ENCODE measurements at regions not wholly inside any gene's neighbourhood (a gene's known extent, or its start where the extent isn't known, plus 50 kb on each side); places are given as distances from the start of the nearest gene placed in this dataset.

DNA sequence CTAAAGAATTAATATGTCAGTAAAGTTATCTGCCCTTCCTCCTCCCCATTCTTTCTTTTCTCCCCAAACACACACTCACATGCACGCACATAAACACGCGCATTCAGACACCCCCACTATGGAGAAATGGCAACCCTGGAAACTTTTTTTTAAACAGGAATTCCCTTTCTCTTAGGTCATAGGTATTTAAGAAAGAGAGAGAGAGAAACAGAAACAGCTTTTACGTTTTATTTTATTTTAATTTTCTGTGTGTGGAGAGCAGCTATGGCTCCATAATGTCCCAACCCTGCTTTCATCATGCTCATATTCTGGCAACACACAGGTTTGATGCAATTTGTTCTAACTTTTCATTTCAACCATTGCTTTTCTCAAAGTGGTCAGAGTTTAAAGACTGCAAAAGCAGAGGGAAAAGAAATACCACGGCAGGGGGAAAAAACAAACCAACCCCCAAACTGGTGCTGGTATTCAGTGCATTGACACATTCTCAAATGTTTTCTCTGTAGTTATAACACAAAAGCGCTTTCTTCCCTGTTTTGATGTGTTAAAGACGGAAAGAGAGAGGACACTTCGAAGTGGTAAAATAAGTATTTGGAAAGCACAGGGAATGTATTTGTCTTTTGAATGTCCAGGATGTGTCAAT is 126.0 kb upstream of the TMEM161B start:
- Mint-ChIP-seq H3K4me1 (no peaks in the 10 kb centered on the region), H3K36me3 (no peaks in the 10 kb centered on the region)
- no peak for ATAC-seq (ENCODE audit: low read depth in 2 of 2)

DNA sequence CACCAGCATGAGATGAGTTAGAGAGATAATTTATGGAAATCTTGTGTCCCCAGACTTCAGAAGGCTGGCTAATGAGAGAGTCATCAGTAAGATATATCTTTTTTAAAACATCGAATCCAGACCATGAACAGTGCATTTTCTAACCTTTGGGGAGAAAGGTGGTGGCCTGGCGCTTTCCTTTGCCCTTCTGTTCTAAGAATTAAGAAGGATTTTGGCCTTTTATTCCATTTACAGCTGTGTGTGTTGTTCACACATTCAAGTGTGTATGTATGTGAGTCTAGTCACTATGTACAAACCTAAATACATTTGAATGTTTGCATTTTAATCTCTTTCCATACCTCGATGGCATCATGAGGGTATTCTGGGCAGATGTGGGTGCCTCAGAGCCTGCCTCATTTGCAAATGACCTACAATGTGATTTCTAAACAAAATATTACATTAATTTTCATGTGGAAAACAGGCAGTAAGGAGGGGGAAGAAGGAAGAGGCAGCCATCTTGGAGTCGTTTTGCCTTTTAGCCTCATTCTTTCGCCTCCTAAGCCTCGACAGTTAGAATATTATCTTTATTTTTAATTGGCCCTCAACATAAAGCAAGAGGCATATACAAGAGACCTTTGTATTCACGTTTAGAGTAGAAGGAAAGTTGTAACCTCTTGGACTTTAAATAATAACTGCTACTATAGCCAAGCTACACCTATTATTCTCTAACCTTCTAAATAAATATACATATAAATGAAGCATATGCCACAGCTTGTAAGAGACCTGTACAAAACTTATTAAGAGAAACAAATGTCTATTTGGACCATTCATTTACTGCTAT is 125.3 kb upstream of the TMEM161B start:
- H3K4me3 Mint-ChIP-seq = no peak overlapping the region
- H3K36me3 Mint-ChIP-seq = no peaks in the 10 kb centered on the region
- Histone ChIP-seq H3K4me3 (ENCODE audit: low read depth, low read length) (no peak overlapping the region), H3K4me1 (ENCODE audit: control insufficient read depth, insufficient read depth, low read length, poor library complexity, severe bottlenecking) (no peaks in the 10 kb centered on the region), H3K27me3 (ENCODE audit: control insufficient read depth, insufficient read depth, low read length) (peaks cover 3% of the 10 kb centered on the region), H3K36me3 (ENCODE audit: control insufficient read depth, insufficient read depth, low read length) (no peaks in the 10 kb centered on the region), H3K9me3 (ENCODE audit: control insufficient read depth in 2 of 2, low read length in 2 of 2) (no peaks in the 10 kb centered on the region), H3K27ac (ENCODE audit: insufficient read depth, low read length, poor library complexity, severe bottlenecking) (no peak overlapping the region)
- peaks cover 16% of the 10 kb centered on the region for H3K27me3 Mint-ChIP-seq
- no peaks in the 10 kb centered on the region for H3K4me1 Mint-ChIP-seq
- no peak overlapping the region for H3K27ac Mint-ChIP-seq
- no peak for ATAC-seq (ENCODE audit: low read depth in 2 of 2)
- no peak for DNase-seq
- H3K9me3 Mint-ChIP-seq = no peaks in the 10 kb centered on the region

More for the DNA sequence above, 126.0 kb upstream of the TMEM161B start:
- DNase-seq = no peak
- Mint-ChIP-seq H3K4me3 (no peak overlapping the region), H3K9me3 (no peaks in the 10 kb centered on the region), H3K27me3 (peaks cover 16% of the 10 kb centered on the region), H3K27ac (no peak overlapping the region)
- Histone ChIP-seq H3K27me3 (ENCODE audit: control insufficient read depth, insufficient read depth, low read length) (peaks cover 3% of the 10 kb centered on the region), H3K9me3 (ENCODE audit: control insufficient read depth in 2 of 2, low read length in 2 of 2) (no peaks in the 10 kb centered on the region), H3K27ac (ENCODE audit: insufficient read depth, low read length, poor library complexity, severe bottlenecking) (no peak overlapping the region), H3K4me1 (ENCODE audit: control insufficient read depth, insufficient read depth, low read length, poor library complexity, severe bottlenecking) (no peaks in the 10 kb centered on the region), H3K36me3 (ENCODE audit: control insufficient read depth, insufficient read depth, low read length) (no peaks in the 10 kb centered on the region), H3K4me3 (ENCODE audit: low read depth, low read length) (no peak overlapping the region)

DNA sequence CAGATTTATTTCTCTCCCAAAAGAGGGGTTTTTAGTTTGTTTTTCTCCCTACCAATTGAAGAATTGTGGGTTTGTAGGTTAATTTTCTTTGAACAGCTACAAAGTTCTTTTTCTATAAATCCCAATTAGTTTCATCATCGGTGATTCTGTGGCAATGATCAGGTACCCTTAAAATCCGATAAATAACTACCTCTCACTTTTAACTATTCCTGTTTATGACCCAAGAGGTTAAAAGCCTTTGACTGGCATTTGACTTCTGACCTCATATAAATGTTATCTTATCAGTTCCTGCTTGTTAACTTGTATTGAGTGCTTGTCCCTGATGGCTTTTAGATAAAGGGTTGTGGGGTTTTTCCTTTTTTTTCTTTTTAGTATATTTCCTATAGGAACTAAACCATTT is 124.4 kb upstream of the TMEM161B start:
- no peaks in the 10 kb centered on the region for H3K36me3 ChIP-seq (ENCODE audit: control insufficient read depth, insufficient read depth, low read length)
- no peak for DNase-seq
- peaks cover 16% of the 10 kb centered on the region for H3K27me3 Mint-ChIP-seq

DNA sequence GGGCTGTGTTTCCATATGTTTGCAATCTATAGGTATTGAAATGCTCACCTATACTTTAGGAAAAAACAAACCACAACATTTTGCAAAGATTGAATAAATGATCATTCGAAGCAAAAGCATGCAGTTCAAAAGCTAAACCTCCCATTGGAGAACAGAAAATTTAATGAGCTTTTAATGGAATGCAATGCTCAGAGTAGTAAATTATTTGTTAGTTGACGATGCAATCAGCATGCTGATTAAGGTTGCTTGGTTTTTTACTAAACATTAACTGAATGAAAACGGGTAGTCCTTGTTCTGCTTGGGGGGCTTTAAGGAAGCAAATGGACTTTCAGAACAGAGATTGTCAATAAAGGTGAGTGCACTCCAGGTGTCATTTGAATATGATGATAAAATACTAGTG is 123.3 kb upstream of the TMEM161B start:
- Histone ChIP-seq H3K27me3 (ENCODE audit: control insufficient read depth, insufficient read depth, low read length) (peaks cover 3% of the 10 kb centered on the region), H3K9me3 (ENCODE audit: control insufficient read depth in 2 of 2, low read length in 2 of 2) (no peaks in the 10 kb centered on the region), H3K4me1 (ENCODE audit: control insufficient read depth, insufficient read depth, low read length, poor library complexity, severe bottlenecking) (no peaks in the 10 kb centered on the region), H3K36me3 (ENCODE audit: control insufficient read depth, insufficient read depth, low read length) (no peaks in the 10 kb centered on the region), H3K4me3 (ENCODE audit: low read depth, low read length) (no peak overlapping the region), H3K27ac (ENCODE audit: insufficient read depth, low read length, poor library complexity, severe bottlenecking) (no peak overlapping the region)
- H3K36me3 Mint-ChIP-seq = no peaks in the 10 kb centered on the region
- H3K4me1 Mint-ChIP-seq = peaks cover 0 to 2% (median 0%) of the 10 kb centered on the region in 4 donors
- DNase-seq (no peak), ATAC-seq (ENCODE audit: low read depth in 2 of 2) (no peak)
- H3K27me3 Mint-ChIP-seq = peaks cover 12% of the 10 kb centered on the region
- no peak overlapping the region for H3K27ac Mint-ChIP-seq
- H3K4me3 Mint-ChIP-seq = no peak overlapping the region
- peaks cover 0 to 3% (median 0%) of the 10 kb centered on the region in 7 donors for H3K9me3 Mint-ChIP-seq

More for the DNA sequence above, 124.4 kb upstream of the TMEM161B start:
- Histone ChIP-seq H3K27ac (ENCODE audit: insufficient read depth, low read length, poor library complexity, severe bottlenecking) (no peak overlapping the region), H3K4me1 (ENCODE audit: control insufficient read depth, insufficient read depth, low read length, poor library complexity, severe bottlenecking) (no peaks in the 10 kb centered on the region), H3K27me3 (ENCODE audit: control insufficient read depth, insufficient read depth, low read length) (peaks cover 3% of the 10 kb centered on the region), H3K9me3 (ENCODE audit: control insufficient read depth in 2 of 2, low read length in 2 of 2) (no peaks in the 10 kb centered on the region), H3K4me3 (ENCODE audit: low read depth, low read length) (no peak overlapping the region)
- no peak overlapping the region for H3K4me3 Mint-ChIP-seq
- no peak for ATAC-seq (ENCODE audit: low read depth in 2 of 2)
- H3K9me3 Mint-ChIP-seq = peaks cover 0 to 2% (median 0%) of the 10 kb centered on the region in 7 donors
- peaks cover 0 to 2% (median 0%) of the 10 kb centered on the region in 4 donors for H3K4me1 Mint-ChIP-seq
- no peaks in the 10 kb centered on the region for H3K36me3 Mint-ChIP-seq
- H3K27ac Mint-ChIP-seq = peak overlapping the region in 1 of 3 donors; percentile 32

DNA sequence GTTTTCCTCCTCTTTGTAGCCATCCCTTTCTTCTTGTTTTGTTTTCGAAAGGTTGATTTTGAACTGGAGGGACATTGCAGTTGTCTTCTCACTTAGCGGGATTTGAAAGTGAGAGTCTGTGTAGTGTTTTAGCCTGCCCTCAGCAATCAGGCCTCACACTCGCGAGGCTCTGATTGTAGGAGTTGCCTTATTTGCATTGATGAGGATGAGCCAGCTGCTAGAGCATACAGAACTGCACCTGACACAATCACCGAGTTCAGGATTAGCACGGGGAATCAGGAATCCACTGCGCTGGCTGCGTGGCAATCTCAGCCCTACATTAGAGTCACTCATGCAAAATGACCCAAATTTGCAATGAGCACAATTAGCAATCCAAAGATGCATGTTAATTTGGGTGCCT is 122.5 kb upstream of the TMEM161B start:
- ATAC-seq (ENCODE audit: low read depth in 2 of 2) (no peak), DNase-seq (no peak)
- Histone ChIP-seq H3K9me3 (ENCODE audit: control insufficient read depth in 2 of 2, low read length in 2 of 2) (no peaks in the 10 kb centered on the region), H3K4me3 (ENCODE audit: low read depth, low read length) (no peak overlapping the region), H3K27me3 (ENCODE audit: control insufficient read depth, insufficient read depth, low read length) (peaks cover 1% of the 10 kb centered on the region), H3K36me3 (ENCODE audit: control insufficient read depth, insufficient read depth, low read length) (no peaks in the 10 kb centered on the region), H3K27ac (ENCODE audit: insufficient read depth, low read length, poor library complexity, severe bottlenecking) (no peak overlapping the region), H3K4me1 (ENCODE audit: control insufficient read depth, insufficient read depth, low read length, poor library complexity, severe bottlenecking) (no peaks in the 10 kb centered on the region)
- Mint-ChIP-seq H3K36me3 (no peaks in the 10 kb centered on the region), H3K4me1 (peaks cover 0 to 2% (median 0%) of the 10 kb centered on the region in 4 donors), H3K27me3 (peaks cover 12% of the 10 kb centered on the region), H3K27ac (no peak overlapping the region), H3K4me3 (no peak overlapping the region), H3K9me3 (peaks cover 0 to 3% (median 0%) of the 10 kb centered on the region in 7 donors)

DNA sequence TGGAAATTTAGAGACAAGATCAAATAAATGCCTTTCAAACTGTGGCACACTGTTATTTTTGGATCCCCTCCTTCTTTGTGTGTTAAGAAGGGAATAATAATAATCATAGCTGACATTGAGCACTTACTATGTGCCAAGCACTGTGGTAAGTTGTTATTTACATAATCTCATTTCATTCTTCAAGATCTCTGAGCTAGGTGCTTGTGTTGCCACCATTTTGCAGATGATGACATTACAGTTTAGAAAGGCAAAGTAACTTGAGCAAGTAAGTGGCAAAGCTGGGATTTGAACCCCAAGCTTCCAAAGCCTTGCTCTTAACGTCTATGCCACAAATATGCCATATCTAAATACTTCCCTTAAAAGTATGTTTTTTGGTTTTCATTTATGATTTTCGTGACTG is 121.8 kb upstream of the TMEM161B start:
- no peak overlapping the region for H3K4me3 Mint-ChIP-seq
- DNase-seq = no peak
- Histone ChIP-seq H3K4me3 (ENCODE audit: low read depth, low read length) (no peak overlapping the region), H3K27me3 (ENCODE audit: control insufficient read depth, insufficient read depth, low read length) (peaks cover 1% of the 10 kb centered on the region), H3K36me3 (ENCODE audit: control insufficient read depth, insufficient read depth, low read length) (no peaks in the 10 kb centered on the region), H3K4me1 (ENCODE audit: control insufficient read depth, insufficient read depth, low read length, poor library complexity, severe bottlenecking) (no peaks in the 10 kb centered on the region), H3K9me3 (ENCODE audit: control insufficient read depth in 2 of 2, low read length in 2 of 2) (no peaks in the 10 kb centered on the region), H3K27ac (ENCODE audit: insufficient read depth, low read length, poor library complexity, severe bottlenecking) (no peak overlapping the region)
- no peaks in the 10 kb centered on the region for H3K36me3 Mint-ChIP-seq
- H3K4me1 Mint-ChIP-seq = peaks cover 0 to 2% (median 0%) of the 10 kb centered on the region in 4 donors
- H3K27me3 Mint-ChIP-seq = peaks cover 12% of the 10 kb centered on the region
- peaks cover 0 to 5% (median 0%) of the 10 kb centered on the region in 7 donors for H3K9me3 Mint-ChIP-seq
- no peak overlapping the region for H3K27ac Mint-ChIP-seq
- ATAC-seq (ENCODE audit: low read depth in 2 of 2) = no peak

DNA sequence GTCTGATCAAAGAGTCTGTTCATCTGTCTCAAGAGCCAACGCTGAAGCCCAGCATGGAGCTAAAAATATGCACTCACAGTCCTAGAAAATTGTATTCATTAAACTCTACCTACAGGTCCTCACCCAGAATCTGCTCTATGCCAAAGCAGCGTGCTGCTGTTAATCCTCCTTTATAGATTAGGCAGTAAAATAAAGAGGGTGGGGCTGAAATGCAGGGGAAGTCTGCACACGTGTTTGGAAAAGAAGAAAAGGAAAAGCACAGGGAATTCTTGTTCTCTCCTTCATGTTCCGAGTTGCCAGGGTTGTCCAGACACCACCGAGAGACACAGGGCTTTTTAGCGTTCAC is 121.4 kb upstream of the TMEM161B start:
- Mint-ChIP-seq H3K4me3 (no peak overlapping the region), H3K27me3 (peaks cover 12% of the 10 kb centered on the region), H3K9me3 (peaks cover 0 to 6% (median 0%) of the 10 kb centered on the region in 7 donors), H3K36me3 (no peaks in the 10 kb centered on the region), H3K27ac (no peak overlapping the region), H3K4me1 (peaks cover 0 to 2% (median 0%) of the 10 kb centered on the region in 4 donors)
- Histone ChIP-seq H3K9me3 (ENCODE audit: control insufficient read depth in 2 of 2, low read length in 2 of 2) (no peaks in the 10 kb centered on the region), H3K27me3 (ENCODE audit: control insufficient read depth, insufficient read depth, low read length) (no peaks in the 10 kb centered on the region), H3K4me3 (ENCODE audit: low read depth, low read length) (no peak overlapping the region), H3K36me3 (ENCODE audit: control insufficient read depth, insufficient read depth, low read length) (no peaks in the 10 kb centered on the region), H3K4me1 (ENCODE audit: control insufficient read depth, insufficient read depth, low read length, poor library complexity, severe bottlenecking) (no peaks in the 10 kb centered on the region), H3K27ac (ENCODE audit: insufficient read depth, low read length, poor library complexity, severe bottlenecking) (no peak overlapping the region)
- ATAC-seq (ENCODE audit: low read depth in 2 of 2) (no peak), DNase-seq (no peak)
